ENCODE measurements at regions not wholly inside any gene's neighbourhood (a gene's known extent, or its start where the extent isn't known, plus 50 kb on each side); places are given as distances from the start of the nearest gene placed in this dataset.
"Not testable (repeated sequence)": the region's sequence is repeated elsewhere in the genome, so short reads cannot be mapped to it uniquely, and the experiment has no call there.

GRCh38 chr1:181173761-181174447, 85.4 kb downstream of the IER5 start:
- no peak for DNase-seq

GRCh38 chr1:181174861-181175260, 86.4 kb downstream of the IER5 start:
- no peak for DNase-seq

- no peak for DNase-seq
Observed at GRCh38 chr1:181175356-181175910, 86.9 kb downstream of the IER5 start.

GRCh38 chr1:181175955-181176354, 87.5 kb downstream of the IER5 start:
- DNase-seq: no peak

DNA sequence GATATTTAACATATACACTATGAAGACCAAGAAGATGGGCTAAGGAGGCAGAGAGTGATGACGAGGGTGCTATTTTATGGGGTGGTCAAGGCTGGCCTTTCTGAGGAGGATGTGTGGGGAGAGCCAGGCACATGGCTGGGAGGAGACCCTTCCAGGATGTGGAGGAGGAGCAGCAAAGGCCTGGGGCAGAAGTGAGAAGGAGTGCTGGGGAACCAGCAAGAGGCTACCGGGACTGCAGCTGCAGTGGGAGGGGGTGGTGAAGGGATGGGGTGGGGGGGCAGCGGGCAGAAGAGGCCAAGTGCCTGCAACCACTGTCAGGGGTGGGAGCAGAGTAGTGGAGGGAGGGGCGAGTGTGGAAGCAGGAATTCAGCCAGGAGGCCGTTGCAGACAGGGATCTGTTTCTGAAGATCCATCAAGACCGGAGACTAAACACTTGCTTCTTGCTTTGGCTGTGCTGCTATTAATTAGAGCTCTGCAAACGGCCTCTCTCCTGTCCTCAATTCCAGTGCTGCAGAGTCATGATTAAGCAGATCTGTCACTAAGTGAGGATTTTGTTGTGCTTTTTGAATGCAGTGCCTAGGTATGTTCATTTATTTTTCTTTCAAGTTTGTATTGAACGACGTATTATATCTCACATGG, 89.9 kb downstream of the IER5 start:
- DNase-seq: no peak

DNA sequence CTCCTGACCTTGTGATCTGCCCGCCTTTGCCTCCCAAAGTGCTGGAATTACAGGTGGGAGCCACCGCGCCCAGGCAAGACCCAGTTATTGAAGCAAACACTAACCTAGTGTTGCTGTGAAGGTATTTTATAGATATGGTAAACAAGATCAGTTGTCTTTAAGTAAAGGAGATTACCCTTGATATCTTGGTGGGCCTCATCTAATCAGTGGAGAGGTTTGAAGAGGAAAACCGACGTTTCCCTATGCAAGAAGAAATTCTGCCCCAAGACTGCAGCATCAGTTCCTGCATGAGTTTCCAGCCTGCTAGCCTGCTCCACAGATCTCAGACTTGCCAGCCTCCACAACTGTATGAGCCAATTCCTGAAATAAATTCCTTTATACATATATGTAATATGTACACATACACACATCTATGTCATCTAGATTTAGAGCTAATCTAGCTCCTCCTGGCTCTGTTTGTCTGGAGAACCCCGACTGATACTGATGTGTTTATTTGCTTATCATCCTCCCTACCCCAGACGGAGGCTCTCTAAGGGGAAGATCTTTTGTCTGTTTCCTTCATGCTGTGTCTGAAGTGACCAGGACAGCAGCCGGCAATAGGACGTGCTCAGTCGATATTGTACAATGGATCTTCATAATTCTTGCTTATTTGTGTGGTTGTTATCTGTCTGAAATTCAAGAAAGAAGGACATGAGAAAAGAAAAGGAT, 90.9 kb downstream of the IER5 start:
- no peak for DNase-seq

GRCh38 chr1:181179987-181180365, 91.5 kb downstream of the IER5 start:
- DNase-seq: peak; percentile 46

DNA sequence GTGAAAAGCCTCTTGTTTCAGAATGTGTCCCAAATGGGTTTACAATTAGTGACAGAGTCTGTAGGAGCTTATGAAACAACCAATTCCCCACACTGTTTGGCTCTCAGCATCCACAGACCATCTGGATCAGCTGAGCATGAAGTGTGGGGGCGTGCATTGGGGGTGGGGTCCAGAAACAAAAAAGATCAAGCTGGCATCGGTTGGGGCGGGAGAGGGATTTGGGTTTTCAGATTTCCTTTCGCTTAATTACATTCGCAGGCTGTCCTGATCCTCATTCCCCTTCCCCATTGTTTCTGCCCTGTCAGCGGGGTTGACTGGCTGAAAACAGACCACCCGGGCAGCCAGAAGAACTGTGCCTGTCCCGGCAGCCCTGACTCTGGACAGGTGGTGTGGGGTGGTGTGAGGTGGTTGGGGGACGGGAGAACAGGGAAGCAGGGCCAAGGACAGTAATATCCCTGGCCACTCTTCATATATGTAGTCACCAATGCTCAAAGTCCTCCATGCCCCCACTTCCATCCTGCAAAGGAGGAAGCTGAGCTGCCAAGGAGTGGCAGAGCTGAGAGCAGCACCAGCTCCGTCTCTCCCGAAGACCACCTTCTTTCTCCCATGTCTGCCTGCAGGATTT, 92.0 kb downstream of the IER5 start:
- DNase-seq: no peak

DNA sequence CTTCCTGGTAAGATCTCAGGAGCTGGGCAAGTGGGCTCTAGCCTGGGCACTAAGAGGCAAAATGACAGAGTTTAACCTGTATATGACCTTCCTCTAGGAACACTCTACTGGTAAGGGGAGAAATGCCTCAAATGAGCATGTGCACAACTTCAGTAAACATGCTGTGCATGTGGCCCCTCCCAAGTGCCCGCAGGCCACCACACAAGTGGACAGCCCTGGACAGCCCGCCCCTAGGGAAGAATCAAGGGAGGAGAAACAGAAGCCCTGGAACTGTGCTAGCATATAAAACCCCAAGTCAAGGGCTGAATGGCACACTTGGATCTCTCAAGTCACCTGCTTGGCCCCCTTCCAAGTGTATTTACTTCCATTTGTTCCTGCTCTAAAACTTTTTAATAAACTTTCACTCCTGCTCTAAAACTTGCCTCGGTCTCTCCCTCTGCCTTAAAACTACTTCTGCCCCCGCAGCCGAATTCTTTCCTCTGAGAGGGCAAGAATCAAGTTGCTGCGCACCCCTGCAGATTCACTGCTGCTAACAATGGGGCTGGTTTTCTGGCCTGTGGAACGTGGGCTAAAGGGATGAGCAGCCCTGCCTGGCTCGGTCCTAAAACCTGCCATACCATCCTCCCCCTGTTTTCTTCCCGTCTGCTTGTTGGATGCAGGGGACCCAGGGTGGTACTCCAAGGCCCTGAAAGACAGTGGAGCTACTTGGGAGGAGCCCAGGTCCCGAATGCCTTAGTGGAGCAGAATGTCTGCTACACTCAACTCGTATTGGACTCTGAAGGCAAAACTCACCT, 93.5 kb downstream of the IER5 start:
- no peak for DNase-seq

GRCh38 chr1:181184621-181185020, 96.1 kb downstream of the IER5 start:
- DNase-seq: no peak

DNA sequence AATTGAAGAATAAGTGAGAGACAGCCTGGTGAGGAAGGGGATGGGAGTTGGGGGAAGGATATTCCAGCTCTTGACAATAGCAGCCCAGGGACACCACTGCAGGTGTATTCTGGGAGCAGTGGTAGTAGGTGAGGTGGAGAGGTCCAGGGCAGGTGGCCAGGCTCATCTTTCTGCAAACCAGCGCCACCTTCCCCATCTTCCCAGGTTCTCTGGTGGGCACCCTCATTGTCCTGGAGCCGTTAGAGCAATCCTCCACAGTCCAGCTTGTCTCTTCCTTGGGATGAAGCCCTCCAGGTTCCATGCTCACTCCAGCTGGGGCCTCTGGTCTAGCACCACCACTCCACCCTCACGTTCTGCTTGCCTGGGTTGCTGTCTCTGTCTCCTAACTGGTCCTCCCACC, 97.0 kb downstream of the IER5 start:
- DNase-seq: no peak

DNA sequence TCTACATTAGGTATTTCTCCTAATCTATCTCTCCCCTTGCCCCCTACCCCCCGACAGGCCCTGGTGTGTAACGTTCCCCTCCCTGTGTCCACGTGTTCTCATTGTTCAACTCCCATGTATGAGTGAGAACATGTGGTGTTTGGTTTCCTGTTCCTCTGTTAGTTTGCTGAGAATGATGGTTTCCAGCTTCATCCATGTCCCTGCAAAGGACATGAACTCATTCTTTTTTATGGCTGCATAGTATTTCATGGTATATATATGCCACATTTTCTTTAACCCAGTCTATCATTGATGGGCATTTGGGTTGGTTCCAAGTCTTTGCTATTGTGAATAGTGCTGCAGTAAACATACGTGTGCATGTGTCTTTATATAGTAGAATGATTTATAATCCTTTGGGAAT, 97.6 kb downstream of the IER5 start:
- DNase-seq: not testable (repeated sequence)

- no peak for DNase-seq
Observed at GRCh38 chr1:181187337-181188126, 99.0 kb downstream of the IER5 start.

DNA sequence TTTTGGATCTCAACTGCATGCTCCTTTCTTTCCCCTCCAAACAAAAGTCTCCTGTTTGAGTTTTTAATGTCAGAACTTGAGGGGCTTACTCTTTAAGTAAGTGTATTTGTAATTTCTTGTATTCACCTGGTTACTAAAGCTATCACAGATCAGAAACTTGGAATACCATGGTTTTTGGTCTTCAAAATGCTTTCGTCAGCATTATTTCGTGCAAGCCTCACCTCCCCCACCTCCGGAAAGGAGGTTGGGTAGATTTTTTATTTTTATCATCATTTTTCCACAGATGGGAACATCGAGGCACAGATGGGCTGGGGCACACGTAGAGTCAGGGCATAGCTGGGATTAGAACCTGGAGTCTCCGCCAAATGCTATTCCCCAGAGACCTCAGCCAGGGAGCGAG, 100.7 kb downstream of the IER5 start:
- no peak for DNase-seq

GRCh38 chr1:181189691-181190363, 101.3 kb downstream of the IER5 start:
- peak; percentile 41 for DNase-seq

- no peak for DNase-seq
Observed at GRCh38 chr1:181190364-181191035, 102.0 kb downstream of the IER5 start.

DNA sequence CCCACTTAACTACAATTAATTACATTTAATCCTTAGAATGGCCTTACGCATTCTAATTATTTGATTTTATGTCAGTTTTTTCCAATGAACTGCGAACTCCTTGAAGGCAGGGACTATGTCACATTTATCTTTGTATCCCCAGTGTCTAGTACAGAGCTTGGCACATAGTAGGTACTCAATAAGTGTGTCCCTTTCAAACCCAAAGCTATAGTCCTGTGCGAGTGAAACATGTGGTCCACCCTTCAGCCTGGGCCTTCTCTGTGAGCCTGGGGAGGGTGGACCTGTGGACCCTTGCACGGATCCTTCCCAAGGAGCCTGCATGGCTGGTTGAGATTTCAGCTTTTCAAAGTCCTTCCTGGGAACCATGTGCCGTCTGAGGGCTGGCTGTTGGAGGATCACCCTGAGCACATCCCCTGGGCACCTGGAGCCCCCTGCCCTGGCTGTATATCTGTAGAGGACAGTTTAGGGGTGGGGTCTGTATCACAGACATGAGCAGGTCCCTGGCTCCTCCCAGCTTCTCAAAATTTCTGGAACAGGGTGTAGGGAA, 103.1 kb downstream of the IER5 start:
- DNase-seq: no peak

DNA sequence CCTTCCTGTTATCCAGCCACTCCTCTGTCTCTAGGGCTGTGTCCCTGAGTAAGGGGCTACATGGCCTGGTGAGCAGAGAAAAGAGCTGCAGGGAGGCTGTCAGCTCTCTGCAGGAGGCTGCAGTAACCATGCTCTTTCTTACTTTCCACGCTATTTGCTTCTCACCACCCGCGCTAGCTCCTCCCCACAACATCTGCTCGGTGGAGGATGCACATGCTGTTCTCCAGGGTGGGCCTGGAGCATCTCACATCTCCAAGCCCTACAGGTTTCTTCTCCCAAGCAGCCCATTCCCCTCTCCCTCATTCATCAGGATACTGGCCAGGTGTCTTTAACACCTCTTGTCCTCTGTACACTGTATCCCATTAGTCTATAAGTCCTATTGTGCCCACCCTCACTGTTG, 103.8 kb downstream of the IER5 start:
- DNase-seq: no peak

- no peak for DNase-seq
Observed at GRCh38 chr1:181202986-181203555, 114.6 kb downstream of the IER5 start.

GRCh38 chr1:181204530-181204929, 116.0 kb downstream of the IER5 start:
- no peak for DNase-seq
